Heart left ventricle (tissue), 13 donors: ENCODE measurements at regions not wholly inside any gene's neighbourhood (a gene's known extent, or its start where the extent isn't known, plus 50 kb on each side); places are given as distances from the start of the nearest gene placed in this dataset.

Experiments used
- POLR2A ChIP-seq, 2 donors: fragments of 450-650 bp; IDR thresholded peaks; one replicate each; pipeline ENCODE4 v1.6.1; 2017; ENCODE audit warnings: antibody characterized with exemption in 2 of 2, mild to moderate bottlenecking in 2 of 2, moderate library complexity in 2 of 2
- TF ChIP-seq, protein P1 (sequence below), 12 donors: fragments of 200-600 bp; sonication (generic) in 4 of 12; IDR thresholded peaks; one replicate each; pipeline versions ENCODE4 v1.5.0 to v1.8.0; 2018 to 2022; ENCODE audit warnings: antibody characterized with exemption in 12 of 12, mild to moderate bottlenecking in 5 of 12
- donor health status: ischemic (EF 13 %, LVEDD 7.1; RV severe dilation, severe dysfunction).
- donor health status: DM: no; HTN: yes; CAD: no.
- donor health status: DM: no; HTN: no; CAD: no.
- donor health status: ischemic (EF 25% LVEDD 6.9; RV normal size, moderate dysfunction).
- donor health status: ischemic (EF 25% LVEDD 5.7; RV mildly dilated, moderate dysfunction).
- donor health status: ischemic (EF 35%, LVEDD 5.7; RV mildly dilated, moderate dysfunction).
- donor health status: nonischemic (EF 11% LVEDD 7.7; RV severe dilation, severe dysfunction).
- donor health status: DM: yes; HTN: yes; CAD: no.
- donor health status: PGD.
- donor health status: ischemic (EF 29% LVEDD 5.4; RV normal size, mild dysfunction).
- donor health status: nonischemic (EF 23%, LVEDD 6.1; RV moderate dilation, normal function).

DNA sequence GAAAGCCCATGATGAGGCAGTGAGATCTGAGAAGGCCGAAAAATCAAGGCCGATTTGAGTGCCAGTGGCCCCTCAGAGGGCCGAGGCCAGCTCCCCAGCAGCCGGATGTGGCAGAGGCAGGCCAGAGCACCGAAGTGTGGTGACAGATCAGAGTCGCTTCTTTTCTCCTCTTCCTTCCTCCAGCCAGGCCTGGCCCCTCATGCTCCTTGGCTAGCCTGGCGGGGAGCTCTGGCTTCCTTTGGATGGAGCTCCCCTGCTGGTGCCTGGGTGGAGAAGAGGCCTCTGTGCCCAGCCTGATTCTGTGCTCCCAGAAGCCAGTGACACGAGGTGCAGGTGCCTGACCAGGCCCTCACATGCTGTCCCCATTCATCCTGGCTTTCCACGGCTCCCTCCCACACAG is 127.2 kb upstream of the PABPC4L start:
- TF ChIP-seq, protein P1, sequence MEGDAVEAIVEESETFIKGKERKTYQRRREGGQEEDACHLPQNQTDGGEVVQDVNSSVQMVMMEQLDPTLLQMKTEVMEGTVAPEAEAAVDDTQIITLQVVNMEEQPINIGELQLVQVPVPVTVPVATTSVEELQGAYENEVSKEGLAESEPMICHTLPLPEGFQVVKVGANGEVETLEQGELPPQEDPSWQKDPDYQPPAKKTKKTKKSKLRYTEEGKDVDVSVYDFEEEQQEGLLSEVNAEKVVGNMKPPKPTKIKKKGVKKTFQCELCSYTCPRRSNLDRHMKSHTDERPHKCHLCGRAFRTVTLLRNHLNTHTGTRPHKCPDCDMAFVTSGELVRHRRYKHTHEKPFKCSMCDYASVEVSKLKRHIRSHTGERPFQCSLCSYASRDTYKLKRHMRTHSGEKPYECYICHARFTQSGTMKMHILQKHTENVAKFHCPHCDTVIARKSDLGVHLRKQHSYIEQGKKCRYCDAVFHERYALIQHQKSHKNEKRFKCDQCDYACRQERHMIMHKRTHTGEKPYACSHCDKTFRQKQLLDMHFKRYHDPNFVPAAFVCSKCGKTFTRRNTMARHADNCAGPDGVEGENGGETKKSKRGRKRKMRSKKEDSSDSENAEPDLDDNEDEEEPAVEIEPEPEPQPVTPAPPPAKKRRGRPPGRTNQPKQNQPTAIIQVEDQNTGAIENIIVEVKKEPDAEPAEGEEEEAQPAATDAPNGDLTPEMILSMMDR (IDR thresholded peaks at IDR 0.05): no peak
- TF ChIP-seq POLR2A (IDR thresholded peaks at IDR 0.05): no peak
